ENCODE measurements at regions not wholly inside any gene's neighbourhood (a gene's known extent, or its start where the extent isn't known, plus 50 kb on each side); places are given as distances from the start of the nearest gene placed in this dataset.

DNA sequence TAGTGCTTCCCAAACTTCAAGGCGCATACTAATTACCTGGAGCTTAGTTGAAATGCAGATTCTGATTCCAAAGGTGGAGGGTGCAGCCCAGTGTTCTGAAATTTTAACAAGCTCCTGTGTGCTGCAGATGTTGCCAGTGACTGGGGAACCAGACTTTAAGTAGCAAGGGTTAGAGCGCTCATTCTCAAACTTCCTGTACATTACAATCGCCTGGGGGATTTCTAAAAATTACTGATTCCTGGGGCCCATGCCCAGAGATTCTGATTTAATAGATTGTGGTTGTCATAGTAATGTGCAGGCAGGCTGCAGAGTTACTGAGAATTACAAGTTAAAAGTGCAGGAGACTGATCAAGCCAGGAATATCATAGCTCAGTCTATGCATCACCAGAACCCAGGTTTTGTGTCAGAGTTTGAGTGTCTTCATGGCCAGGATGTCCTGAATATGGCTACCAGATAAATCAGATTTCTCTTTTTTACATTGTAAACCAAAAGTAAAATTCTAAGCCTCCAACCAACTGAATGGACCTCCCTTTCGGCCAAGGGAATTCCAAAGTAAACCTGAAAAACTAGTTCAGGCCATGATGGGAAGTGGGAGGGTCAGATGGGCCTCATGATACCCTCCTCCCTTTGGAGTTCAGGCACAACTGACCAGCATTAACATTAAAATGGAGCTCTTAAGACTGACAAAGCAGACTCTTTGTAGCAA lies 121.6 kb downstream of the ATXN3L start:
- Histone ChIP-seq H2BK120ac (ENCODE audit: low read depth, low read length) (no peak overlapping the region), H3K4ac (ENCODE audit: low read depth, low read length) (no peak overlapping the region), H3K36me3 (ENCODE audit: control insufficient read depth, insufficient read depth, low read length) (no peaks in the 10 kb centered on the region), H3K4me3 (ENCODE audit: low read length) (no peak overlapping the region), H2AK5ac (ENCODE audit: low read length) (no peak overlapping the region), H3K18ac (ENCODE audit: low read length) (no peak overlapping the region), H3K4me2 (ENCODE audit: low read length) (no peak overlapping the region), H3K56ac (ENCODE audit: low read length) (peak overlapping the region; percentile 42), H3K4me1 (ENCODE audit: control insufficient read depth, low read depth, low read length) (no peaks in the 10 kb centered on the region), H3K9ac (ENCODE audit: low read length) (no peak overlapping the region), H3K23ac (ENCODE audit: low read length) (no peak overlapping the region), H4K8ac (ENCODE audit: low read depth, low read length) (no peak overlapping the region), H2BK15ac (replicated peaks; ENCODE audit: low read depth) (no peak overlapping the region), H3K79me2 (ENCODE audit: control insufficient read depth, insufficient read depth, low read length) (no peaks in the 10 kb centered on the region), H4K5ac (ENCODE audit: low read length) (no peak overlapping the region), H3K79me1 (ENCODE audit: low read length) (no peaks in the 10 kb centered on the region), H3K27ac (ENCODE audit: low read depth, low read length) (no peak overlapping the region), H2BK5ac (ENCODE audit: low read length) (no peak overlapping the region), H3K27me3 (ENCODE audit: insufficient read depth, low read length, poor library complexity) (no peaks in the 10 kb centered on the region)
- DNase-seq, result peak; percentile 71
- no CpG with 5 or more reads among the region's 4 CpGs for WGBS (ENCODE audit: extremely low coverage, insufficient coverage, low lambda C conversion rate)

DNA sequence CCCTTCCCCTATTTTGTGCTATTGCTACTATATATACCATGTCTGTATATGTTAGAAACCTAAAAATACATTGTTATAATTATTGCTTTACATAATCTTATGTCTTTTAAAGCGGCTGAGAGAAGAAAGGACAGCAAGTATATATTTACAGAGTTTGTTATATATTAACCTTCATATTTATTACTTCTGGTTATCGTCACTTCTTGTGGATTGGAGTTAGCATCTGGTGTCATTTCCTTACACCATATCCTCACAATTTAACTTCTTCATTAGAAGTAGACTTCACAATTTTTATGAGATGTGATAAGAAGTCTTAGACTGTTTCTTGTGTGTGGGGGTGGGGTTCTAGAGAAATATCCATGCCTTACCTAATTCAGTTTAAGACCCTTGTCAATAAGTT lies 123.1 kb downstream of the ATXN3L start:
- Histone ChIP-seq H3K36me3 (ENCODE audit: control insufficient read depth, insufficient read depth, low read length) (no peaks in the 10 kb centered on the region), H2AK5ac (ENCODE audit: low read length) (no peak overlapping the region), H3K9ac (ENCODE audit: low read length) (no peak overlapping the region), H3K79me1 (ENCODE audit: low read length) (no peaks in the 10 kb centered on the region), H3K79me2 (ENCODE audit: control insufficient read depth, insufficient read depth, low read length) (no peaks in the 10 kb centered on the region), H3K4me3 (ENCODE audit: low read length) (no peak overlapping the region), H3K4me1 (ENCODE audit: control insufficient read depth, low read depth, low read length) (no peaks in the 10 kb centered on the region), H3K56ac (ENCODE audit: low read length) (no peak overlapping the region), H3K27ac (ENCODE audit: low read depth, low read length) (no peak overlapping the region), H3K4ac (ENCODE audit: low read depth, low read length) (no peak overlapping the region), H2BK5ac (ENCODE audit: low read length) (no peak overlapping the region), H4K8ac (ENCODE audit: low read depth, low read length) (no peak overlapping the region), H2BK15ac (replicated peaks; ENCODE audit: low read depth) (no peak overlapping the region), H4K5ac (ENCODE audit: low read length) (no peak overlapping the region), H3K23ac (ENCODE audit: low read length) (no peak overlapping the region), H2BK120ac (ENCODE audit: low read depth, low read length) (no peak overlapping the region), H3K18ac (ENCODE audit: low read length) (no peak overlapping the region), H3K4me2 (ENCODE audit: low read length) (no peak overlapping the region), H3K27me3 (ENCODE audit: insufficient read depth, low read length, poor library complexity) (no peaks in the 10 kb centered on the region)
- no CpG with 5 or more reads among the region's 2 CpGs for WGBS (ENCODE audit: extremely low coverage, insufficient coverage, low lambda C conversion rate)
- DNase-seq, result no peak

DNA sequence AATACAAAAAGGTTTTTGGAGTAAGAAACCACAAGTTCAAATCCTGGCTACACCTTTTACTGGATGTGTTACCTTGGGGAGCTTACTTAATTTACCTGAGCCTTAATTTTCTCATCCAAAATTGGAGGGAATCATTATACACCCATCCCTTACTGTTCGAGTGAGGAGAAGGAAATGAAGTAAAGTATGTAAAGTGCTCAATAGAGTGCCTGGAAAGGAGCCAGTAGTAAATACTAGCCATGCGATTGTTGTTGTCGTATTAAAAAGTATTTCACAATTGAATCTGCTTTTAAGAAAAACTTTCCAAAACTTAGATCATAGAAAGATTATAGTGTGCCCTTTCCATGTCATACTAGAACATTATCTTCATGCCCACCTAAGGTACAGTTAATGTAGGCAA lies 124.5 kb downstream of the ATXN3L start:
- Histone ChIP-seq H3K4ac (ENCODE audit: low read depth, low read length) (no peak overlapping the region), H3K4me2 (ENCODE audit: low read length) (no peak overlapping the region), H4K8ac (ENCODE audit: low read depth, low read length) (no peak overlapping the region), H3K4me1 (ENCODE audit: control insufficient read depth, low read depth, low read length) (no peaks in the 10 kb centered on the region), H3K18ac (ENCODE audit: low read length) (no peak overlapping the region), H2BK120ac (ENCODE audit: low read depth, low read length) (no peak overlapping the region), H3K79me1 (ENCODE audit: low read length) (no peaks in the 10 kb centered on the region), H3K23ac (ENCODE audit: low read length) (no peak overlapping the region), H3K27me3 (ENCODE audit: insufficient read depth, low read length, poor library complexity) (no peaks in the 10 kb centered on the region), H3K56ac (ENCODE audit: low read length) (no peak overlapping the region), H4K5ac (ENCODE audit: low read length) (no peak overlapping the region), H2AK5ac (ENCODE audit: low read length) (no peak overlapping the region), H3K9ac (ENCODE audit: low read length) (no peak overlapping the region), H2BK15ac (replicated peaks; ENCODE audit: low read depth) (no peak overlapping the region), H3K4me3 (ENCODE audit: low read length) (no peak overlapping the region), H2BK5ac (ENCODE audit: low read length) (no peak overlapping the region), H3K36me3 (ENCODE audit: control insufficient read depth, insufficient read depth, low read length) (no peaks in the 10 kb centered on the region), H3K27ac (ENCODE audit: low read depth, low read length) (no peak overlapping the region), H3K79me2 (ENCODE audit: control insufficient read depth, insufficient read depth, low read length) (no peaks in the 10 kb centered on the region)
- DNase-seq, result no peak
- no CpG with 5 or more reads among the region's 3 CpGs for WGBS (ENCODE audit: extremely low coverage, insufficient coverage, low lambda C conversion rate)

DNA sequence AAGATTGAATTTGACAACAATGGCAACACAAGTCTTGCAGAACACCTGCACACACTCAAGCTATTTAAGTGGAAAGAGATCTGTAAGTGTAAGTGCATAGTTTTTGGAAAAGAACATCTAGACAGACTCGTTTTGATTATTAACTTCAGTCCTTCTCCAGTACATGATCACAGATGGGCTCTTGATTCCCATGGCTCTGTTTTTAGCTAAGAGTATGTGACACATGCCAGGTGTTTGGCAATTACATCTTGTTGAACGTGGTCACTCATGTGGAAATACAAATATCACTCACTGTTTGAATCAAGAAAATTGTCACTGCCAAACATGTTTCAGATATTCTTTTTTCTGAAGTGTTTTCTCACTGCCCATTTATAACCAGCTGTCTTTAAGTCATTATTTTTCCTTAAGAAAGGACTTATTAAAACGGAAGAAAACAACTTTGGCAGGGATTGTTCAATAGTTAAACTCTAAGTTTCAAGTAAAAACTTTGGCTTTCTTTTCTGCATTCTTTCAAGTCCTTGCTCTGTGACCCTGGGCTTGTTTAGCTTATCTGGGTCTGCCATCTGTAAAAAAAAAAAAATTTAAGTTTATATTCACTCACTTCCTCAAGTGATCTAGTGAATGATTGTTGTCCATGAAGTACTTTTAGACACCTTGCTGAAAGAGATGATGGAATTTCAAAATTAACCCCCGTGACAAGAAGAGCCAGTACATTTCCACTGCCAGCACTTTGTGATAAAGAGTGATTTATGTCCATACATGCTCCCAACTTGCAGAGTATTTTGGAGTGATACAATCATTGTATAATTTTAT lies 125.4 kb downstream of the ATXN3L start:
- H3K9ac ChIP-seq (ENCODE audit: low read length), result no peak overlapping the region
- no peaks in the 10 kb centered on the region for H3K27me3 ChIP-seq (ENCODE audit: insufficient read depth, low read length, poor library complexity)
- no peak overlapping the region for H2BK15ac ChIP-seq (replicated peaks; ENCODE audit: low read depth)

DNA sequence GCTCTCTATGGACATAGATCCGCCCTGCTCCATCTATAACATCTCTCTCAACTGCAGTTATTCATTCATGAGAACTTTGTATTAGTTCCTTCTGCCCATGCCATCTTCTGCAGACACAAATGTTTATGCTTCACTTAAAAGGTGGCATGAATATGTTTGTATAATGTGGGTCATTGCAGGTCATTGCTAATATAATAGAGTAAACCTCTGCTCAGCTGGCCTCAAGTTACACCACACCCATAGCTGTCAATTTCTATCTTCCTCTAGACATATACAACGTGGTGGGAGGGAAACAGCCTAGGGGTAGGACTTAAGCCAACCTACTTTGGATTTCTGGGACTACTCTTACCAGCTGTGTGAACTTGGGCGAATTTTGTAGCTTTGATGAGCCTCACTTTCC lies 129.8 kb downstream of the ATXN3L start:
- no peak overlapping the region for H3K4me2 ChIP-seq (ENCODE audit: low read length)
- H4K5ac ChIP-seq (ENCODE audit: low read length), result no peak overlapping the region
- DNase-seq, result no peak
- no peak overlapping the region for H3K18ac ChIP-seq (ENCODE audit: low read length)
- H3K27me3 ChIP-seq (ENCODE audit: insufficient read depth, low read length, poor library complexity), result no peaks in the 10 kb centered on the region
- no peak overlapping the region for H4K8ac ChIP-seq (ENCODE audit: low read depth, low read length)
- H2AK5ac ChIP-seq (ENCODE audit: low read length), result no peak overlapping the region
- WGBS (ENCODE audit: extremely low coverage, insufficient coverage, low lambda C conversion rate), result no CpG with 5 or more reads among the region's 3 CpGs
- H3K27ac ChIP-seq (ENCODE audit: low read depth, low read length), result no peak overlapping the region
- no peak overlapping the region for H3K56ac ChIP-seq (ENCODE audit: low read length)
- no peak overlapping the region for H2BK120ac ChIP-seq (ENCODE audit: low read depth, low read length)
- no peak overlapping the region for H2BK15ac ChIP-seq (replicated peaks; ENCODE audit: low read depth)
- H3K4me1 ChIP-seq (ENCODE audit: control insufficient read depth, low read depth, low read length), result no peaks in the 10 kb centered on the region
- H3K79me2 ChIP-seq (ENCODE audit: control insufficient read depth, insufficient read depth, low read length), result no peaks in the 10 kb centered on the region
- H3K79me1 ChIP-seq (ENCODE audit: low read length), result no peaks in the 10 kb centered on the region
- no peak overlapping the region for H2BK5ac ChIP-seq (ENCODE audit: low read length)
- H3K4ac ChIP-seq (ENCODE audit: low read depth, low read length), result no peak overlapping the region
- H3K23ac ChIP-seq (ENCODE audit: low read length), result no peak overlapping the region
- no peaks in the 10 kb centered on the region for H3K36me3 ChIP-seq (ENCODE audit: control insufficient read depth, insufficient read depth, low read length)
- H3K9ac ChIP-seq (ENCODE audit: low read length), result no peak overlapping the region
- H3K4me3 ChIP-seq (ENCODE audit: low read length), result no peak overlapping the region

More for the DNA sequence above, 125.4 kb downstream of the ATXN3L start:
- Histone ChIP-seq H3K4me3 (ENCODE audit: low read length) (no peak overlapping the region), H3K56ac (ENCODE audit: low read length) (no peak overlapping the region), H3K36me3 (ENCODE audit: control insufficient read depth, insufficient read depth, low read length) (no peaks in the 10 kb centered on the region), H3K79me1 (ENCODE audit: low read length) (no peaks in the 10 kb centered on the region), H3K23ac (ENCODE audit: low read length) (no peak overlapping the region), H2BK5ac (ENCODE audit: low read length) (no peak overlapping the region), H3K79me2 (ENCODE audit: control insufficient read depth, insufficient read depth, low read length) (no peaks in the 10 kb centered on the region), H3K4ac (ENCODE audit: low read depth, low read length) (no peak overlapping the region), H2BK120ac (ENCODE audit: low read depth, low read length) (no peak overlapping the region), H4K5ac (ENCODE audit: low read length) (no peak overlapping the region), H4K8ac (ENCODE audit: low read depth, low read length) (no peak overlapping the region), H2AK5ac (ENCODE audit: low read length) (no peak overlapping the region), H3K4me2 (ENCODE audit: low read length) (no peak overlapping the region), H3K18ac (ENCODE audit: low read length) (no peak overlapping the region), H3K4me1 (ENCODE audit: control insufficient read depth, low read depth, low read length) (no peaks in the 10 kb centered on the region), H3K27ac (ENCODE audit: low read depth, low read length) (no peak overlapping the region)
- WGBS (ENCODE audit: extremely low coverage, insufficient coverage, low lambda C conversion rate), result no CpG with 5 or more reads among the region's 4 CpGs
- DNase-seq, result no peak
